ENCODE measurements at regions not wholly inside any gene's neighbourhood (a gene's known extent, or its start where the extent isn't known, plus 50 kb on each side); places are given as distances from the start of the nearest gene placed in this dataset.

- TF ChIP-seq, protein P1, sequence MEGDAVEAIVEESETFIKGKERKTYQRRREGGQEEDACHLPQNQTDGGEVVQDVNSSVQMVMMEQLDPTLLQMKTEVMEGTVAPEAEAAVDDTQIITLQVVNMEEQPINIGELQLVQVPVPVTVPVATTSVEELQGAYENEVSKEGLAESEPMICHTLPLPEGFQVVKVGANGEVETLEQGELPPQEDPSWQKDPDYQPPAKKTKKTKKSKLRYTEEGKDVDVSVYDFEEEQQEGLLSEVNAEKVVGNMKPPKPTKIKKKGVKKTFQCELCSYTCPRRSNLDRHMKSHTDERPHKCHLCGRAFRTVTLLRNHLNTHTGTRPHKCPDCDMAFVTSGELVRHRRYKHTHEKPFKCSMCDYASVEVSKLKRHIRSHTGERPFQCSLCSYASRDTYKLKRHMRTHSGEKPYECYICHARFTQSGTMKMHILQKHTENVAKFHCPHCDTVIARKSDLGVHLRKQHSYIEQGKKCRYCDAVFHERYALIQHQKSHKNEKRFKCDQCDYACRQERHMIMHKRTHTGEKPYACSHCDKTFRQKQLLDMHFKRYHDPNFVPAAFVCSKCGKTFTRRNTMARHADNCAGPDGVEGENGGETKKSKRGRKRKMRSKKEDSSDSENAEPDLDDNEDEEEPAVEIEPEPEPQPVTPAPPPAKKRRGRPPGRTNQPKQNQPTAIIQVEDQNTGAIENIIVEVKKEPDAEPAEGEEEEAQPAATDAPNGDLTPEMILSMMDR (IDR thresholded peaks at IDR 0.05): no peak
- TF ChIP-seq POLR2A (IDR thresholded peaks at IDR 0.05; ENCODE audit: low read depth) (no peak), EP300 (IDR thresholded peaks at IDR 0.05) (no peak)
These were observed 65.8 kb upstream of the E2F3 start for GRCh38 chr6:20335872-20336271.

Data from esophagus muscularis mucosa (tissue), 4 donors.